ENCODE measurements at regions not wholly inside any gene's neighbourhood (a gene's known extent, or its start where the extent isn't known, plus 50 kb on each side); places are given as distances from the start of the nearest gene placed in this dataset.

DNA sequence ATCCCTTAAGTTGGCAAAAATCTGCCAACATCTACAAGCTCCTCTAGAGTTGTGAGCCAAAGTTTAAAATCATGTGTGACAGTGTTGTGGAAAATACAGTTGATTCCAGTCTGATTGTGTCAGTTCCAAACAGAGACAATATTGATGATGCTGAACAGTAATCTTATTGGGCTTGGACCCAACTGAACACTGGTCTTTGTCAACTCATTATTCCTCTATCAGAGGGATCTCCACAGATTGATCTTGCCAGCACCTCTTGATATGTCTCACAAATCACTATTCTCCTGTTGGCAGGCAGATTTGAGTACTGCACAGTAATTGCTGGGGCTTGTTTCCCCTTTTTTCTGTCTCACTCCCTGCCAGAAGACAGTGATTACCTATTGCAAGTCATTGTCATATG is 326.6 kb upstream of the DPH6 start:
- no peak for DNase-seq

DNA sequence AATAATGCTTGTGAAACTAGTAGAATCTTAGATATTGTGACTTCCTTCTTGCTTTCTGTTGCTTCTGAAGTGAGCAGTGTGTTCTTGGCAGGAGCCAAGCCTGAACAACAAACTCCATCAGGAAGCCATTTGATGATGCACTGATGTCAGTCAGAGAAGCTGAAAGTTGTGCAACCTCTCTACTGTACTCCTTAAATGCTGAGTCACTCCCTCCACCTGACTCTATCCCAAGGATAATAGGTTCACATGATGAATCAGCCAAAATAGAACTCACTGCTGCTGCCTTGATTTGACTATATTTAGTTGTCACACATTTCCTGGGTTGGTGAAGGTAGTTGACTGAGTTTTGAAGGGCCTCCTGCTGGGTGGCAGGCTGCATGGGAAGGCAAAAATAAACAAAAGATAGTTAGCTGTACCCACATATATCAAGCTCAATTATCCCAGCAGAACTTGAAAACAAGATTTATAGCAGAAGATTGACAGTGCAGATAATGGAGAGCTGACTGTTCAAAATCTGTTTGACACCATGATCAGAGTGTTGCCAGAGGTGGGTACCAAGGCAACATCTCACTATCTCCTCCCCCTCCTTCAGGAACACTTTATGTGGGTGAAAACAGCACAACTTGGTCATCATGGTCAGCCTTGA is 328.4 kb upstream of the DPH6 start:
- peak; percentile 11 for DNase-seq

- DNase-seq = no peak
These were observed 330.8 kb upstream of the DPH6 start for GRCh38 chr15:35876762-35877161.

GRCh38 chr15:35880896-35881295 is 334.9 kb upstream of the DPH6 start:
- no peak for DNase-seq

DNA sequence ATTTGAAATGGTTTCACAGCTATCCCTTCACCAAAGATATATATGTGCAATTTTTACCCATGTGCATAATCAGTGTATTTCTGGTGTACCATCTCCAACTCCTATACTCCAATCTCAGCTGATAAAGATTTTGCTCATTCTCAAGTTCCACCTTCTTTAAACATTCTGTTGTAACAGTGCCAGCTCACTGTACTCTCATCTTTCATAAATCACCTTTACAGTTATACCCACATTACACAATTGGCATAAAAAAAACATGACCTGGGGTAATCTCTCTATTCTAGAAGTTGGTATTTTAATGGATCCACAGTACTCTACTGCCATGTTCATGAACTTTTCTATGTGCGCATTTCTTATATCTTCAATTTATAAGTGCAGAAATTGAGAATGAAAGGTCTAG is 339.9 kb upstream of the DPH6 start:
- no peak for DNase-seq

- DNase-seq = no peak
These were observed 340.8 kb upstream of the DPH6 start for GRCh38 chr15:35886765-35887164.

DNA sequence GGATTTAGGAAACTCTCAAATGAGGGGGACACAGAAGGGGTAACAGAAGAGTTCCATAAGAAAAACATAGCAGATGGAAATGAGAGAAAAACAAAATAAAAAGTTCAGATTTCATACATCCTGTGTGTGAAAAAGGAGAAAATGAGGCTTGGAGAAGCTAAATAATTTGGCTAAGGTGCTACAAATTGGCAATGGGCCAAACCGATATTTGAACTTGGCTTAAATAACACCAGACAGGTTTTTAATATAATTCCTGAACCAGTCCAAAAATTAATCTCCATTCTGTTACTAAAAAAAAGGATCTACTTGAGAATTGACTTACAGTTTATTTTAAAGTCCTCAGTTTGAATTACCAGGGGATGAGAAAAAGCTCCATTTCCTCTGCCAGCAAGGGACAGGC is 342.9 kb upstream of the DPH6 start:
- DNase-seq = no peak

DNA sequence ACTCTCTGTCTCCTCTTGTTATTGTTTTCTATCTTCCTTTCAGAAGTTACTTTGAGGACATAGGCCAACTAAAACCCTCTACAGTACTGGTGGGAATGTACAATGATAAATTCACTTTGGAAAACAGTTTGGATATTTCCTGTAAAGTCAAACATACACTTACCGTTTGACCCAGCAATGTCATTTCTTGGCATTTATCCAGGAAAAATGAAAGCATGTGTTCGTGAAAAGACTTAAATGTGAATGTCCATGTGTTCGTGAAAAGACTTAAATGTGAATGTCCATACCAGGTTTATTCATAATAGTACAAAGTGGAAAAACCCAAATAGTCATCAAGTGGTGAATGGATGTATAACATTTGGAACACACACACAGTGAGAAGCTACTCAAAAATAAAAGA is 361.5 kb upstream of the DPH6 start:
- DNase-seq = no peak

- DNase-seq = no peak
These were observed 363.4 kb upstream of the DPH6 start for GRCh38 chr15:35909414-35909813.

- no peak for DNase-seq
These were observed 364.3 kb upstream of the DPH6 start for GRCh38 chr15:35910227-35910626.

DNA sequence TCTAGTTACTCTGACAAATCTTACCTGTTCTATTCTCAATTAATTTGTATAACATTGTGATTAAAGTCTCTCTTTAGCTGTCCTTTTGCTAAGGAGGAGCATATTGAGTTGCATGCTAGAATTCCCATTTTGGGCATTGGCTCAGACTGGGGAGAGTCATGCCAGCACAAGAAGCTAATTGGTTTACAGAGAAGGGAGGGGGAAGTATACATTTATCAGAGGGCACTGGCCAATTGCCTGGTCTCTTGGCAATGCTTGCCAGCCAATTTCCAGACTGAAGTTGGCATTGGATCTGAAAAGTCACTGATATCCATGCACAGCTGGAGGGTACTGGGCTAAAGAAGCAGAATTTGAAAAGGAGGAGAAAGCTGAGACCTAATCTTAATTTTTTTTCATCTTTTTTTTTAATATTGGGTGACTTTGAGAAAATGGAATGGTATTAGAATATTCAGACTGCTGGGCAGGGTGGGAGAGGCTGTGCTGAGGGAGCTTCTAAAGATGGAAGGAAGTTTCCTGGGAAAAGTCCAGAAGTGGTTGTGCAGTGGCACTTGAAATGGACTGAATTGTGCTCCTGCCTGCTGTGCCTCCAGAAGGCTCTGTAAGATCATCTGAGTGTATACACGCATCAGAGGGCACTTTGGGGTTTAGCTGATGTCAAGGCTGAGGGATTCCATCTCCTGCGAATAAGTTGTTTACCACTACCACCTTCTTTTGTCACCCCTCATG is 365.2 kb upstream of the DPH6 start:
- no peak for DNase-seq

- no peak for DNase-seq
These were observed 366.2 kb upstream of the DPH6 start for GRCh38 chr15:35912196-35912595.

GRCh38 chr15:35914573-35914972 is 368.6 kb upstream of the DPH6 start:
- no peak for DNase-seq

- DNase-seq = no peak
These were observed 375.1 kb upstream of the DPH6 start for GRCh38 chr15:35921046-35921445.

DNA sequence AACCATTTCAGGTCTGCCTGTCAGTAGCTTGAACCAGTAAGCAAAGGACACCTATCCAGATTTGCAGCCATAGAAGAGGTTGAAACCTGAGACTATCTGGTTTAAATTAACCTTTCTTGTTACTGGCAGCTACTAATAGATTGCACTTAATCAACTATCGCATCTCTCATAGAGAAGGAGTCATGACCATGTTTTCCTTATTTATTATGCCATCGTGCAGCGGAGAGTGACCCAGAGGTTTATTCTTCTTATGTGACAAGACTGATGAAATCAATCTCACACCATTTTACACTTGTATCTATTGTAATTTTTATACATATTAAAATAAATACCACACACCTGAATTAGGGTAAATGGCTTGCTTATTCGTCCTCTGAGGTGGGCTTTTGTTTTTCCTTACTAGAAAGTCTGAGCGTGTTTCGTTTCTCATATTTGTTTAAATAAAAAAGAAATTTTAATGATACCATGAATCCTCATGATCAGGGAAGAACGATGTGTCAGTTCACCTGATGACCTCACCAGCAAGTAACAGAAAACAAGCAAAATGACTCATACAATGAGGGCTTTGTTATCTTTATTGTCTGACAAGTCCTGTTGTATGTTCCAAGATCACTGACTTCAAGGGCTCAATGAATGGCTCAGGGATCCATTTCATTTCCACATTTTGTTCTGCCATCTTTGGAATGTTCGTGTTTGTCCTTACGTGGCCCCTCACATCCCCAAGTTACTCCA is 379.5 kb upstream of the DPH6 start:
- no peak for DNase-seq

- no peak for DNase-seq
These were observed 380.0 kb upstream of the DPH6 start for GRCh38 chr15:35926007-35926380.

DNA sequence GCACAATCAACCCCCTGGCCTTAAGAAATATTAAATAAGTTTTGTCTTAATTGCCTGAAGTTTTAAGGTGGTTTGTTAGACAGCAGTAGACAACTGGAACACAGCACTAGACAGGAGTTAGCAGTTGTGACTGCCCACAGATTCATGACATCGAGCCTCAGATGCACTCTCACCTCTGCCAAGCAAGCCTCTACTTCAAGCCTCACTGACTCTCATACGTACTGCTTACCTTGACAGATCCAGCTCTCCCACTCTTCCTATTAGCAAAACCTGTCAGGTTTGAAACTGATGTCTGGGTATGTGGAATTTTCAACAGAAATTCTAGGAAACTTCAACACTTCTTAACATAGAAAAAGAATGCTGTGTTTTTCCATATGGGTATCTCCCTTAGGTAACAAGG is 382.9 kb upstream of the DPH6 start:
- DNase-seq = no peak

- DNase-seq = no peak
These were observed 383.9 kb upstream of the DPH6 start for GRCh38 chr15:35929740-35930444.

- no peak for DNase-seq
These were observed 385.9 kb upstream of the DPH6 start for GRCh38 chr15:35931799-35932341.

DNA sequence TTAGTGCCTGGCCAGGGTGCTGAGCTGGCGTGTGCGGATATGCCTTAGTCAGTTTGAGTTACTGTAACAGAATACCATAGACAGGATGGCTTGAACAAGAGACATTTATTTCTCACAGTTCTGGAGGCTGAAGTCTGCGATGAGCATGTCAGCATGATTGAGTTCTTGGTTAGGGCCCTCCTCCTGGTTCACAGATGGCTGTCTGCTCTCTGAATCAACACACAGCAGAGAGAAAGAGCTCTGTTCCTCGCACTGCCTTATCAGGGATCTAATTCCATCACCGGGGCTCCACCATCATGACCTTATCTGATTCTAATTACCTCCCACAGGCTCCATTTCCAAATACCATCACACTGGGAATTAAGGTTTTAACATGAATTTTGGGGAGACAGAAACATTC is 386.6 kb upstream of the DPH6 start:
- DNase-seq = no peak

GRCh38 chr15:35933531-35933930 is 387.6 kb upstream of the DPH6 start:
- no peak for DNase-seq

- DNase-seq = no peak
These were observed 388.6 kb upstream of the DPH6 start for GRCh38 chr15:35934383-35935049.

DNA sequence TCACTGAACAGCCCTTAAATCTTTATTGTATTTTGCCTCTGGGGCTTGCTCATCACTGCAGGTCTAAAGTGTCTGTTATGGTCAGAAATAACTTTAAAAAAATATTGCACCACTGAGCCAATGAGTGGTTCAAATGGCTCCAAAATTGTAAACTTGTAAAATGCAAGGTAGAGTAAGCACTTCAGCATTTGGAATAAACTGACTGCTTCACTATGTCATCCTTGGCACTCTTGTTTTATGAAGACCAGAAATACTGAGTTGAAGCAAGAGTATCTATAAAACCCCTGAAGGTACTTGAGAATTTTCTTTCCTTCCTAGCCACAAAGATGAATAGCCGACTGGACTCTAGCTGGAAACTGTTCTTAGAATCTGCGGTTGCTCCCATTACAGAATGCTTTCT is 390.3 kb upstream of the DPH6 start:
- no peak for DNase-seq

Data from NCI-H774 (cell line).